MM.1S (cell line): ENCODE measurements at regions not wholly inside any gene's neighbourhood (a gene's known extent, or its start where the extent isn't known, plus 50 kb on each side); places are given as distances from the start of the nearest gene placed in this dataset.

ENCODE experiments used
- DNase-seq: peaks from one replicate; pipeline ENCODE4 v3.0.0-alpha.2; 2015
- H2AFZ ChIP-seq: fragments of 300-600 bp; sonication (generic); 2 replicates; pipeline ENCODE4 v1.6.0; 2016; ENCODE audit warnings: antibody characterized with exemption, low read length
- H3F3A ChIP-seq: fragments of 300-600 bp; sonication (generic); 2 replicates; pipeline ENCODE4 v1.6.1; 2016; ENCODE audit warnings: mild to moderate bottlenecking, antibody characterized with exemption, low read length, moderate library complexity, mixed read lengths; ENCODE audit not compliant: insufficient read depth
- H3K27ac ChIP-seq: fragments of 300-600 bp; sonication (generic); 2 replicates; pipeline ENCODE4 v1.5.1; 2016; ENCODE audit warnings: mild to moderate bottlenecking, low read length
- H3K27me3 ChIP-seq: fragments of 300-600 bp; sonication (generic); replicated peaks from 2 replicates; pipeline ENCODE4 v1.6.0; 2016; ENCODE audit warnings: low read length; ENCODE audit not compliant: insufficient read depth
- H3K36me3 ChIP-seq: fragments of 300-600 bp; sonication (generic); replicated peaks from 2 replicates; pipeline ENCODE4 v1.6.1; 2016; ENCODE audit warnings: mild to moderate bottlenecking, low read length, mixed read lengths; ENCODE audit not compliant: insufficient read depth
- H3K4me1 ChIP-seq: fragments of 300-600 bp; sonication (generic); 2 replicates; pipeline ENCODE4 v1.6.1; 2016; ENCODE audit warnings: low read length, mixed read lengths
- H3K4me2 ChIP-seq: fragments of 300-600 bp; sonication (generic); 2 replicates; pipeline ENCODE4 v1.6.0; 2016; ENCODE audit warnings: low read depth, low read length
- H3K4me3 ChIP-seq: fragments of 300-600 bp; sonication (generic); 2 replicates; pipeline ENCODE4 v1.5.1; 2016; ENCODE audit warnings: low read length, mixed read lengths
- H3K79me2 ChIP-seq: fragments of 300-600 bp; sonication (generic); 2 replicates; pipeline ENCODE4 v1.6.1; 2016; ENCODE audit warnings: mixed run types, low read length, mixed read lengths
- H3K9ac ChIP-seq: fragments of 300-600 bp; sonication (generic); 2 replicates; pipeline ENCODE4 v1.6.1; 2016; ENCODE audit warnings: low read length, mixed read lengths
- H3K9me2 ChIP-seq: fragments of 300-600 bp; sonication (generic); replicated peaks from 2 replicates; pipeline ENCODE4 v1.6.1; 2016; ENCODE audit warnings: mild to moderate bottlenecking, low read length, mixed read lengths; ENCODE audit not compliant: insufficient read depth
- H3K9me3 ChIP-seq: fragments of 300-600 bp; sonication (generic); replicated peaks from 2 replicates; pipeline ENCODE4 v1.6.1; 2016; ENCODE audit warnings: mild to moderate bottlenecking, low read length, mixed read lengths; ENCODE audit not compliant: insufficient read depth
- H4K20me1 ChIP-seq: fragments of 300-600 bp; sonication (generic); 2 replicates; pipeline ENCODE4 v1.6.1; 2016; ENCODE audit warnings: mild to moderate bottlenecking, low read length, moderate library complexity, mixed read lengths; ENCODE audit not compliant: insufficient read depth
- CTCF ChIP-seq: fragments of 300-600 bp; sonication (generic); IDR thresholded peaks from 2 replicates; pipeline ENCODE4 v1.5.1; 2016; ENCODE audit warnings: antibody characterized with exemption, low read length, mixed read lengths
- EZH2 ChIP-seq: fragments of 300-600 bp; sonication (generic); optimal IDR thresholded peaks from 2 replicates; pipeline ENCODE3; 2017; ENCODE audit warnings: low read depth, mild to moderate bottlenecking, antibody characterized with exemption, low read length, mixed read lengths
- EZH2phosphoT487 ChIP-seq: fragments of 300-600 bp; sonication (generic); IDR thresholded peaks from 2 replicates; pipeline ENCODE4 v1.6.1; 2018; ENCODE audit warnings: antibody characterized with exemption, low read length

- Histone ChIP-seq H3K27me3 (no peaks in the 10 kb centered on the region), H2AFZ (no peak overlapping the region), H3K4me2 (no peak overlapping the region), H3F3A (no peaks in the 10 kb centered on the region), H3K79me2 (no peaks in the 10 kb centered on the region), H3K36me3 (no peaks in the 10 kb centered on the region), H3K9ac (no peak overlapping the region), H3K27ac (no peak overlapping the region), H3K9me3 (no peaks in the 10 kb centered on the region), H3K9me2 (no peaks in the 10 kb centered on the region), H3K4me3 (no peak overlapping the region), H3K4me1 (no peaks in the 10 kb centered on the region), H4K20me1 (no peaks in the 10 kb centered on the region)
- TF ChIP-seq EZH2phosphoT487 = no peak
- TF ChIP-seq CTCF = no peak
- TF ChIP-seq EZH2 = no peak
- DNase-seq = no peak
These were observed 903.9 kb upstream of the FOXG1 start for GRCh38 chr14:27862684-27863083.

- TF ChIP-seq CTCF (no peak), EZH2 (no peak), EZH2phosphoT487 (no peak)
- H4K20me1 ChIP-seq = no peaks in the 10 kb centered on the region
- no peaks in the 10 kb centered on the region for H3K4me1 ChIP-seq
- no peak for DNase-seq
- no peak overlapping the region for H3K4me3 ChIP-seq
- no peaks in the 10 kb centered on the region for H3K27me3 ChIP-seq
- no peak overlapping the region for H3K27ac ChIP-seq
- no peaks in the 10 kb centered on the region for H3F3A ChIP-seq
- no peak overlapping the region for H3K9ac ChIP-seq
- no peaks in the 10 kb centered on the region for H3K9me3 ChIP-seq
- H2AFZ ChIP-seq = no peak overlapping the region
- no peaks in the 10 kb centered on the region for H3K79me2 ChIP-seq
- no peaks in the 10 kb centered on the region for H3K9me2 ChIP-seq
- no peak overlapping the region for H3K4me2 ChIP-seq
- no peaks in the 10 kb centered on the region for H3K36me3 ChIP-seq
These were observed 903.4 kb upstream of the FOXG1 start for GRCh38 chr14:27863166-27863565.

GRCh38 chr14:27881063-27881462 lies 885.5 kb upstream of the FOXG1 start:
- DNase-seq = no peak
- no peaks in the 10 kb centered on the region for H3K79me2 ChIP-seq

More at GRCh38 chr14:27881063-27881462, 885.5 kb upstream of the FOXG1 start:
- Histone ChIP-seq H2AFZ (no peak overlapping the region), H3K9me2 (no peaks in the 10 kb centered on the region), H3K4me3 (no peak overlapping the region), H3F3A (no peaks in the 10 kb centered on the region), H3K9me3 (no peaks in the 10 kb centered on the region), H4K20me1 (no peaks in the 10 kb centered on the region), H3K27me3 (no peaks in the 10 kb centered on the region), H3K9ac (no peak overlapping the region), H3K27ac (no peak overlapping the region), H3K4me1 (no peaks in the 10 kb centered on the region), H3K4me2 (no peak overlapping the region), H3K36me3 (no peaks in the 10 kb centered on the region)
- no peak for TF ChIP-seq EZH2phosphoT487
- TF ChIP-seq CTCF = no peak
- no peak for TF ChIP-seq EZH2
